Liver (tissue), 3 donors: ENCODE measurements at regions not wholly inside any gene's neighbourhood (a gene's known extent, or its start where the extent isn't known, plus 50 kb on each side); places are given as distances from the start of the nearest gene placed in this dataset.
A peak's percentile ranks its signal among the peaks of the same experiment; 100 is the strongest.

ENCODE experiments used
- ATF3 ChIP-seq: IDR thresholded peaks from 2 replicates; pipeline ENCODE4 v1.6.1; 2016; ENCODE audit warnings: antibody characterized with exemption
- CTCF ChIP-seq: fragments of 150-350 bp; IDR thresholded peaks from 2 replicates; pipeline ENCODE4 v1.5.1; 2017; ENCODE audit warnings: improper control_type of control experiment, low read depth, low read length; ENCODE audit not compliant: missing input control
- EGR1 ChIP-seq, 2 donors: IDR thresholded peaks; 2 replicates each; pipeline ENCODE4 v1.6.1; 2016 to 2018; ENCODE audit warnings: antibody characterized with exemption in 2 of 2, low read depth in 2 of 2
- FOXA1 ChIP-seq: IDR thresholded peaks from 2 replicates; pipeline ENCODE4 v1.6.1; 2016; ENCODE audit warnings: antibody characterized with exemption
- HNF4G ChIP-seq: IDR thresholded peaks from 2 replicates; pipeline ENCODE4 v1.6.1; 2016; ENCODE audit warnings: antibody characterized with exemption
- MAX ChIP-seq: IDR thresholded peaks from 2 replicates; pipeline ENCODE4 v1.6.1; 2016; ENCODE audit warnings: antibody characterized with exemption
- REST ChIP-seq: IDR thresholded peaks from 2 replicates; pipeline ENCODE4 v1.6.1; 2016; ENCODE audit warnings: antibody characterized with exemption, mild to moderate bottlenecking
- TAF1 ChIP-seq: conservative IDR thresholded peaks from 2 replicates; pipeline ENCODE4 v1.6.1; 2016; ENCODE audit warnings: antibody characterized with exemption, mild to moderate bottlenecking
- YY1 ChIP-seq: IDR thresholded peaks from 2 replicates; pipeline ENCODE4 v1.6.1; 2016; ENCODE audit warnings: antibody characterized with exemption, mild to moderate bottlenecking
- ZBTB33 ChIP-seq: IDR thresholded peaks from 2 replicates; pipeline ENCODE4 v1.6.1; 2016; ENCODE audit warnings: antibody characterized with exemption
- donor health status: healthy.
- donor health status: healthy.

- no peak for TF ChIP-seq CTCF
- TF ChIP-seq EGR1 (IDR thresholded peaks at IDR 0.05; ENCODE audit: low read depth in 2 of 2) = no peak
- no peak for TF ChIP-seq MAX
- no peak for TF ChIP-seq ZBTB33
- peak; percentile 20 for TF ChIP-seq REST
- no peak for TF ChIP-seq YY1
- TF ChIP-seq HNF4G = no peak
- TF ChIP-seq ATF3 = no peak
- TF ChIP-seq FOXA1 = no peak
- no peak for TF ChIP-seq TAF1
Measured at GRCh38 chr12:89238593-89238992, 113.7 kb downstream of the DUSP6 start.
